OCI-LY3 (cell line): ENCODE measurements at regions not wholly inside any gene's neighbourhood (a gene's known extent, or its start where the extent isn't known, plus 50 kb on each side); places are given as distances from the start of the nearest gene placed in this dataset.
"Not testable (repeated sequence)": the region's sequence is repeated elsewhere in the genome, so short reads cannot be mapped to it uniquely, and the experiment has no call there.

ENCODE experiments used
- H2AFZ ChIP-seq: fragments of 200-600, 300-600 bp; shearing (Covaris generic); 2 replicates; pipeline ENCODE4 v1.6.0; 2014; ENCODE audit warnings: antibody characterized with exemption, low read depth, low read length
- H3K27ac ChIP-seq: fragments of 200-600, 300-600 bp; sonication (generic); 2 replicates; pipeline ENCODE4 v1.5.1; 2014; ENCODE audit warnings: mild to moderate bottlenecking, low read length, moderate library complexity, mixed read lengths
- H3K27me3 ChIP-seq: fragments of 200-600, 300-600 bp; sonication (generic); 2 replicates; pipeline ENCODE4 v1.6.1; 2014; ENCODE audit warnings: low read depth, low read length, mixed read lengths
- H3K36me3 ChIP-seq: fragments of 200-600, 300-600 bp; sonication (generic); replicated peaks from 2 replicates; pipeline ENCODE3; 2014; ENCODE audit warnings: low read depth, low read length, mixed read lengths
- H3K4me1 ChIP-seq: fragments of 300-600, 200-600 bp; sonication (generic); 2 replicates; pipeline ENCODE4 v1.6.1; 2014; ENCODE audit warnings: low read length, mixed read lengths
- H3K4me2 ChIP-seq: fragments of 200-600, 300-600 bp; sonication (generic); 2 replicates; pipeline ENCODE4 v1.6.1; 2014; ENCODE audit warnings: low read length, mixed read lengths
- H3K4me3 ChIP-seq: fragments of 300-600, 200-600 bp; sonication (generic); 2 replicates; pipeline ENCODE4 v1.5.1; 2014; ENCODE audit warnings: antibody characterized with exemption, mild to moderate bottlenecking, low read length, moderate library complexity
- H3K79me2 ChIP-seq: fragments of 300-600, 200-600 bp; shearing (Covaris generic); 2 replicates; pipeline ENCODE4 v1.6.1; 2014; ENCODE audit warnings: mild to moderate bottlenecking, low read length, mixed read lengths
- H3K9ac ChIP-seq: fragments of 300-600, 200-600 bp; shearing (Covaris generic); 2 replicates; pipeline ENCODE4 v1.6.0; 2014; ENCODE audit warnings: mild to moderate bottlenecking, low read length, moderate library complexity
- H3K9me3 ChIP-seq: fragments of 200-600, 300-600 bp; shearing (Covaris generic); 2 replicates; pipeline ENCODE4 v1.6.1; 2014; ENCODE audit warnings: low read length, mixed read lengths; ENCODE audit not compliant: insufficient read depth
- H4K20me1 ChIP-seq: fragments of 200-600, 300-600 bp; sonication (generic); 2 replicates; pipeline ENCODE4 v1.6.1; 2016; ENCODE audit warnings: low read length, mixed read lengths; ENCODE audit not compliant: insufficient read depth
- CTCF ChIP-seq: fragments of 200-600, 300-600 bp; sonication (generic); IDR thresholded peaks from 2 replicates; pipeline ENCODE4 v1.5.1; 2014; ENCODE audit warnings: antibody characterized with exemption, low read length, low read depth
- EZH2phosphoT487 ChIP-seq: fragments of 200-600 bp; shearing (Covaris generic); IDR thresholded peaks from 2 replicates; pipeline ENCODE4 v1.6.1; 2018; ENCODE audit warnings: antibody characterized with exemption, mixed run types, low read depth

DNA sequence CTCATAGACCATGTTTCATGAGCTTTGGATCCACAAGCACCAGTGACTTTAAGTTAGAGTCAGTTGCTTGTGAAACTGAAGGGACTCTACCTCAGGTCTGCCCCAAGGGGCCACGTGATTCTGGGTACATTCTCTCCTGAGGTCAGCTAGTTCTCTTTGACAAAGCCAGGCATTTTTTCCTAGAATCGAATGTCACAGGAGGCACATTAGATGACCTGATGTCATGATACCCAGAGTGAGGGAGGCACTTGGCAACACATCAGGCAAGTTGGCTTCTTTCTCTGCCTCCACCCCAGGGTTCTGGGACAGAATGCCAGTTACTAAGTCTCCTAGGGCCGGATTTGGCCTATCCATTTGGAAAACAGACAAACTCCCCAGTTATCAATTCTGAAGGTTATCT lies 93.0 kb downstream of the APIP start:
- H3K4me2 ChIP-seq, result no peak overlapping the region
- TF ChIP-seq CTCF, result no peak
- TF ChIP-seq EZH2phosphoT487, result no peak
- no peak overlapping the region for H3K4me3 ChIP-seq
- no peak overlapping the region for H2AFZ ChIP-seq
- no peaks in the 10 kb centered on the region for H3K79me2 ChIP-seq
- H3K4me1 ChIP-seq, result peaks cover 22% of the 10 kb centered on the region
- H3K36me3 ChIP-seq, result peaks cover 2% of the 10 kb centered on the region
- H3K9ac ChIP-seq, result no peak overlapping the region
- H3K27me3 ChIP-seq, result peaks cover 33% of the 10 kb centered on the region
- H4K20me1 ChIP-seq, result no peaks in the 10 kb centered on the region
- H3K9me3 ChIP-seq, result no peaks in the 10 kb centered on the region
- H3K27ac ChIP-seq, result no peak overlapping the region

- Histone ChIP-seq H3K27me3 (peaks cover 36% of the 10 kb centered on the region), H3K9me3 (no peaks in the 10 kb centered on the region), H3K4me2 (no peak overlapping the region), H2AFZ (no peak overlapping the region), H4K20me1 (no peaks in the 10 kb centered on the region), H3K4me1 (peaks cover 3% of the 10 kb centered on the region; the same call in 1 of the 2 replicates), H3K9ac (no peak overlapping the region), H3K4me3 (no peak overlapping the region), H3K36me3 (peaks cover 2% of the 10 kb centered on the region), H3K79me2 (no peaks in the 10 kb centered on the region), H3K27ac (no peak overlapping the region)
- TF ChIP-seq EZH2phosphoT487, result no peak
These were observed 96.3 kb downstream of the APIP start for GRCh38 chr11:34819740-34820482.

DNA sequence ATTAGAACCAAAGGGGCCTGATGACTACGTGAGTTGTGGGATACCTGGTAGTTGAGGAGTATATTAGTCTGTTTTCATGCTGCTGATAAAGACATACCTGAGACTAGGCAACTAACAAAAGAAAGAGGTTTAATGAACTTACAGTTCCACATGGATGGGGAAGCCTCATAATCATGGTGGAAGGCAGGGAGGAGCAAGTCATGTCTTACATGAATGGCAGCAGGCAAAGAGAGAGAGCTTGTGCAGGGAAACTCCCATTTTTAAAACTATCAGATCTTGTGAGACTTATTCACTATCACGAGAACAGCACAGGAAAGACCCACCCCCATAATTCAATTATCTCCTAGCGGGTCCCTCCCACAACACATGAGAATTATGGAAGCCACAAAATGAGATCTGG lies 98.4 kb downstream of the APIP start:
- not testable (repeated sequence) for H3K36me3 ChIP-seq, H3K27ac ChIP-seq, H3K4me3 ChIP-seq, H3K9ac ChIP-seq, H2AFZ ChIP-seq, H3K4me1 ChIP-seq, H3K79me2 ChIP-seq, H3K4me2 ChIP-seq, H4K20me1 ChIP-seq, H3K9me3 ChIP-seq
- H3K27me3 ChIP-seq, result peaks cover 22% of the 10 kb centered on the region

DNA sequence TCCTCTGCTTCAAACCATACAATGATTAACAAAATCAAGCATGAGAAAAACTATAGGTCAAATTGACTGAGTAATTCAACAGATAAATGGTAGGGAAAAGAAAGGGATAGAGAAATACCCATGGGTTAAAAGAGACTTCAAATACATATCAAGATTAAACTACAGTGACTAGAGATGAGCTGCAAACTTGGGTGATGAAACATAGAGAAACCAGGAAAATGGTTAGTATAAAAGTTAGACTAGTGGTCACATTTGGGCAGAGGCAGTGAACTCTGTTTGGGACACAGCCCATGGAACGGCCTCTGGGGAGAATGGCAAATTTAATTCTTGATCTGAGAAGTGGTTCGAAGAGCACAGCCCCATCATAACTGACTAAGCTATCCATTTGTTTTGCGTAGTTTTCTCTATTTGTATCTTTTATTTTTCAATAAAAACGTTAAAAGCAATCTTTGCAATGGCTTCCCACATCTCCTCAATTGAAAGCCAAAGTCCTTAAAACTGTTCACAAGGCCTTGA lies 99.4 kb downstream of the APIP start:
- Histone ChIP-seq H3K9me3 (peaks cover 19% of the 10 kb centered on the region; the same call in 1 of the 2 replicates), H3K36me3 (peaks cover 10% of the 10 kb centered on the region), H3K27me3 (peaks cover 15% of the 10 kb centered on the region), H3K79me2 (no peaks in the 10 kb centered on the region), H3K9ac (no peak overlapping the region), H3K4me2 (no peak overlapping the region), H4K20me1 (no peaks in the 10 kb centered on the region), H2AFZ (no peak overlapping the region), H3K27ac (no peak overlapping the region), H3K4me3 (no peak overlapping the region), H3K4me1 (peaks cover 3% of the 10 kb centered on the region; the same call in 1 of the 2 replicates)
- TF ChIP-seq CTCF (no peak), EZH2phosphoT487 (no peak)

GRCh38 chr11:34812905-34813576 lies 103.1 kb downstream of the APIP start:
- H3K4me2 ChIP-seq, result no peak overlapping the region
- TF ChIP-seq EZH2phosphoT487 (no peak), CTCF (no peak)
- H3K9me3 ChIP-seq, result peaks cover 19% of the 10 kb centered on the region; the same call in 1 of the 2 replicates
- H3K36me3 ChIP-seq, result peaks cover 8% of the 10 kb centered on the region
- peaks cover 16% of the 10 kb centered on the region; the same call in 1 of the 2 replicates for H3K27me3 ChIP-seq
- H3K4me3 ChIP-seq, result no peak overlapping the region
- H4K20me1 ChIP-seq, result no peaks in the 10 kb centered on the region
- no peak overlapping the region for H2AFZ ChIP-seq
- H3K27ac ChIP-seq, result no peak overlapping the region
- H3K79me2 ChIP-seq, result no peaks in the 10 kb centered on the region
- no peak overlapping the region for H3K9ac ChIP-seq
- no peaks in the 10 kb centered on the region for H3K4me1 ChIP-seq
